Endothelial cell (in vitro differentiated cells): ENCODE measurements at regions not wholly inside any gene's neighbourhood (a gene's known extent, or its start where the extent isn't known, plus 50 kb on each side); places are given as distances from the start of the nearest gene placed in this dataset.

ENCODE experiments used
- DNase-seq: peaks from one replicate; pipeline ENCODE4 v3.0.0; 2021; ENCODE audit warnings: low spot score
- H3K27ac Mint-ChIP-seq: one replicate; pipeline ENCODE4 v1.8.0; 2021; ENCODE audit warnings: mixed read lengths, inconsistent platforms; ENCODE audit not compliant: unreplicated experiment
- H3K27me3 Mint-ChIP-seq: one replicate; pipeline ENCODE4 v1.8.0; 2021; ENCODE audit warnings: mild to moderate bottlenecking, moderate library complexity, mixed read lengths, inconsistent platforms; ENCODE audit not compliant: unreplicated experiment
- H3K36me3 Mint-ChIP-seq: one replicate; pipeline ENCODE4 v1.8.0; 2021; ENCODE audit warnings: mild to moderate bottlenecking, low read depth, mixed read lengths, inconsistent platforms; ENCODE audit not compliant: unreplicated experiment
- H3K4me1 Mint-ChIP-seq: one replicate; pipeline ENCODE4 v1.8.0; 2021; ENCODE audit warnings: mild to moderate bottlenecking, mixed read lengths, inconsistent platforms; ENCODE audit not compliant: unreplicated experiment
- H3K4me3 Mint-ChIP-seq: one replicate; pipeline ENCODE4 v1.8.0; 2021; ENCODE audit warnings: mild to moderate bottlenecking, mixed read lengths, inconsistent platforms; ENCODE audit not compliant: unreplicated experiment
- H3K9me3 Mint-ChIP-seq: one replicate; pipeline ENCODE4 v1.8.0; 2021; ENCODE audit warnings: mixed read lengths, inconsistent platforms; ENCODE audit not compliant: unreplicated experiment
- TF ChIP-seq, protein P1 (sequence below): fragments of 200-600 bp; sonication (generic); IDR thresholded peaks from one replicate; pipeline ENCODE4 v1.5.0; 2021; ENCODE audit warnings: antibody characterized with exemption; ENCODE audit not compliant: unreplicated experiment

DNA sequence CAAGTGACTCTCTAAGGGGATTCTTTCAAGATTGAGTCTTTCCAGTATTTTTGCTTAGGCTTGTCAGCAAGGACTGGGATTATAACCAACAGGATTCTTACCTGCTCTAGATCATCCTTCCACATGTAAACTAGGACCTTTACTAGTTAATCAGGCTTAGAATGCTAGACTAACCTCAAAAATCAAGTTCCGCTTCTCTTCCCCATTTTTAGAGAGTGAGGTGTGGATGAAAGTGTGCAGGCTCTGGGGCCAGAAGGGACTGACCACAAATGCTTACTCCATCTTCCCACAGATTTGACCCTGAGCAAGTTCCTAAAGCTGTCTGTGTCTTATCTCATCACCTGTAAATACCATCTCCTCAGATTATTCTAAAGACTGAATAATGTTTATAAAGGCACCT lies 89.5 kb upstream of the IL12A start:
- DNase-seq: no peak
- peaks cover 6% of the 10 kb centered on the region for H3K4me1 Mint-ChIP-seq

DNA sequence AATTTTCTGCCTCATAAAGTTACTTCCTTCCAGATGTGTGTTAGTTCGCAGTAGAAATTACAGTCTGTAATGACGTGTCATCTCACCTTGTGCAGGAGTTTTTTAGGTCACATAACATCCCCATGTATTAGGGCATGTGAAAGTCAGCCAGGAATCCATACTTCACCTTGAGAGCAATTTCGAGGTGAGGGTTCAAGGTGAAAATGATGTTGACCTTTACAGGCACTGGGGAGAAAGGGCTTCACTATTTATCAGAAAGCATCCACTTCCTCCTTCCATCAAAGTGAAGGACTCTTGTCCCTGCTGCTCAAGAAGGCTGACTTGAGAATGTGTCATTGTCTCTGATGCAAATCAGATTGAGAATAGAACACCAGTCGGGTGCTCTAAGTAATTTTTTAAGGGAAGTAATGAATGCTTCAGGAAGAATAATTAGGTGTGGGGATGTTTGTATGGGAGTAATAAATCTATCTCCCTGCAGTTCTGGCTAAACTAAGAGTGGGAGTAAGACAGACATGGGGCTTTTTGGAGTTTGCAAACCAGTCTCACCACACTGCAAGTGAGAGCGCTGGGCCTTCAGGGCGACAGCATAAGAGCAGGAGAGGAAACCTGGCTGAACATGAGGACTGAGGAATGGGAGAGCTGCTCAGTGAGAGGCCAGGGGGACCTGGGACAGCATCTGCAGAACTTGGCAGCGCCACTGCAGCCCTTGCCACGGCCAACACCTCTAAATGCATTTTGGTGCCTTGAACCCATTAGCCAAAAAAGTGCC lies 85.9 kb upstream of the IL12A start:
- peak overlapping the region; percentile 12 for H3K27ac Mint-ChIP-seq
- H3K4me3 Mint-ChIP-seq: no peak overlapping the region

More for the DNA sequence above, 89.5 kb upstream of the IL12A start:
- Mint-ChIP-seq H3K27me3 (peaks cover 2% of the 10 kb centered on the region), H3K9me3 (no peaks in the 10 kb centered on the region), H3K4me3 (no peak overlapping the region), H3K36me3 (peaks cover 44% of the 10 kb centered on the region), H3K27ac (no peak overlapping the region)
- TF ChIP-seq, protein P1, sequence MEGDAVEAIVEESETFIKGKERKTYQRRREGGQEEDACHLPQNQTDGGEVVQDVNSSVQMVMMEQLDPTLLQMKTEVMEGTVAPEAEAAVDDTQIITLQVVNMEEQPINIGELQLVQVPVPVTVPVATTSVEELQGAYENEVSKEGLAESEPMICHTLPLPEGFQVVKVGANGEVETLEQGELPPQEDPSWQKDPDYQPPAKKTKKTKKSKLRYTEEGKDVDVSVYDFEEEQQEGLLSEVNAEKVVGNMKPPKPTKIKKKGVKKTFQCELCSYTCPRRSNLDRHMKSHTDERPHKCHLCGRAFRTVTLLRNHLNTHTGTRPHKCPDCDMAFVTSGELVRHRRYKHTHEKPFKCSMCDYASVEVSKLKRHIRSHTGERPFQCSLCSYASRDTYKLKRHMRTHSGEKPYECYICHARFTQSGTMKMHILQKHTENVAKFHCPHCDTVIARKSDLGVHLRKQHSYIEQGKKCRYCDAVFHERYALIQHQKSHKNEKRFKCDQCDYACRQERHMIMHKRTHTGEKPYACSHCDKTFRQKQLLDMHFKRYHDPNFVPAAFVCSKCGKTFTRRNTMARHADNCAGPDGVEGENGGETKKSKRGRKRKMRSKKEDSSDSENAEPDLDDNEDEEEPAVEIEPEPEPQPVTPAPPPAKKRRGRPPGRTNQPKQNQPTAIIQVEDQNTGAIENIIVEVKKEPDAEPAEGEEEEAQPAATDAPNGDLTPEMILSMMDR: no peak

DNA sequence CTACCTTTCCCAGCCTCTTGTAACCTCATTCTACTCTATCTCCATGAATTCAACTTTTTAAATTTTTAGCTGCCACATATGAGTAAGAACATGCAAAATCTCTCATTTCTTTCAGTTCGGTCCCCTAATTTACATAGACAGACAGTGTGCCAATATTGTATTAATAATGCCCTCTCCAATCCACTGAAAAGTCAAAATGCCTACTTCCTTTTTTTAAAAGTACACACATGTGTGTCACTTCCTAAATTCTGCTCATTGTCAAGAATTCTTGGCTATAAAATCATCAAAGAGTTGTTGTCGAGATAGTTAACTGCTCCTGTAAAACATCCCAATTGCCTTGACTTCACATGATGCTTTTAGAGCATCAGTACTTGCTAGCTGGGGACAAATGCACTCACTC lies 84.2 kb upstream of the IL12A start:
- H3K27ac Mint-ChIP-seq: no peak overlapping the region
- TF ChIP-seq, protein P1: no peak
- H3K4me3 Mint-ChIP-seq: no peak overlapping the region
- peaks cover 7% of the 10 kb centered on the region for H3K36me3 Mint-ChIP-seq
- no peak for DNase-seq
- no peaks in the 10 kb centered on the region for H3K27me3 Mint-ChIP-seq
- H3K4me1 Mint-ChIP-seq: peaks cover 8% of the 10 kb centered on the region
- H3K9me3 Mint-ChIP-seq: no peaks in the 10 kb centered on the region

More for the DNA sequence above, 85.9 kb upstream of the IL12A start:
- peaks cover 2% of the 10 kb centered on the region for H3K27me3 Mint-ChIP-seq
- DNase-seq: no peak
- peaks cover 17% of the 10 kb centered on the region for H3K36me3 Mint-ChIP-seq
- H3K9me3 Mint-ChIP-seq: no peaks in the 10 kb centered on the region
- TF ChIP-seq, protein P1: no peak
- H3K4me1 Mint-ChIP-seq: peaks cover 8% of the 10 kb centered on the region

DNA sequence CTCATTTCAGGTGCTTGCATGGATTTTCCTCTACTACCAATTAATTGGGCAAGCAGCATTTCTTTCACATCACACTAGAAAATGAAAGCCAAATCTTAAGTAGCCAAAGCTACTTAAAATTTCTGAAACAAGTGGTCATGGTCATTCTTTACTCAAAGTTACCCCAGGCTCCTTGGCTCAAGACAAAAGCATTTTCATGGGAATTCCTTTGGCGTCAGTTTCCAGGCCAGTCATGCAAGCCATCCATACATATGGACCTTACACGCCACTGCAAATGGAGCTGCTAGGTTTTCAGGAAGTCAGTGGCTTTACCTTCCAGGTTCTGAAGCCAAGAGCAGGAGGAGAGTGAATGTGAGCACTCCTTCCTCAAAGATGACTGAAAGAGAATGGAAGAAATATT lies 83.7 kb upstream of the IL12A start:
- H3K27me3 Mint-ChIP-seq: no peaks in the 10 kb centered on the region
- no peak for DNase-seq
- peaks cover 7% of the 10 kb centered on the region for H3K36me3 Mint-ChIP-seq
- no peak overlapping the region for H3K27ac Mint-ChIP-seq
- H3K4me1 Mint-ChIP-seq: peaks cover 8% of the 10 kb centered on the region
- TF ChIP-seq, protein P1: no peak
- no peak overlapping the region for H3K4me3 Mint-ChIP-seq
- H3K9me3 Mint-ChIP-seq: no peaks in the 10 kb centered on the region

DNA sequence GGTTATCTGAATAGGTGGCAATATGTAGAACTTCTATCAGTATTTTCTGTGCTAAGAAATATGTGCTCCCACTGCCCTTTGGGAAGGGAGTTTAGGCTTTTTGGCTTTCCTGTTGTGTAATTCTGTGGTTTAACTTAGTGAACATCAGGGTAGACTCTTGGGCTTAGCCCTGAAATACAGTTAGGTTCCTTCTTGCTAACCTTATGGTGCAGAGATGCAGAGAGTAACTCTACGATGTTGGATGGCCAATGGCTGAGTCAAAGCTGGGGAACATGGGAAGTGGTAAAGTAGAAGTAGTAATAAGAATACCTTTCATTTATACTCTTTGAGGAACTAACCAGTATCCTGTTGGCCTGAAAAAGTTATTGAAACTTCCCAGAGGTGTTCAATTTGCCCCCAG lies 80.8 kb upstream of the IL12A start:
- Mint-ChIP-seq H3K4me3 (no peak overlapping the region), H3K4me1 (peaks cover 9% of the 10 kb centered on the region), H3K27me3 (no peaks in the 10 kb centered on the region), H3K36me3 (no peaks in the 10 kb centered on the region), H3K27ac (no peak overlapping the region), H3K9me3 (no peaks in the 10 kb centered on the region)
- no peak for DNase-seq
- TF ChIP-seq, protein P1: no peak
